Jurkat, Clone E6-1 (cell line): ENCODE measurements at regions not wholly inside any gene's neighbourhood (a gene's known extent, or its start where the extent isn't known, plus 50 kb on each side); places are given as distances from the start of the nearest gene placed in this dataset.

Experiments used
- DNase-seq: peaks from one replicate; pipeline ENCODE4 v3.0.0-alpha.2; 2011; ENCODE audit warnings: low read depth, low spot score
- H3K4me3 ChIP-seq: 2 replicates; pipeline ENCODE4 v1.5.1; 2011; ENCODE audit warnings: mild to moderate bottlenecking, low read length, control low read depth, moderate library complexity

- H3K4me3 ChIP-seq: no peak overlapping the region
- DNase-seq: no peak
These were observed 55.9 kb upstream of the ATL2 start for GRCh38 chr2:38432820-38433606.

GRCh38 chr2:38430597-38431207 lies 53.6 kb upstream of the ATL2 start:
- H3K4me3 ChIP-seq: no peak overlapping the region
- no peak for DNase-seq

DNA sequence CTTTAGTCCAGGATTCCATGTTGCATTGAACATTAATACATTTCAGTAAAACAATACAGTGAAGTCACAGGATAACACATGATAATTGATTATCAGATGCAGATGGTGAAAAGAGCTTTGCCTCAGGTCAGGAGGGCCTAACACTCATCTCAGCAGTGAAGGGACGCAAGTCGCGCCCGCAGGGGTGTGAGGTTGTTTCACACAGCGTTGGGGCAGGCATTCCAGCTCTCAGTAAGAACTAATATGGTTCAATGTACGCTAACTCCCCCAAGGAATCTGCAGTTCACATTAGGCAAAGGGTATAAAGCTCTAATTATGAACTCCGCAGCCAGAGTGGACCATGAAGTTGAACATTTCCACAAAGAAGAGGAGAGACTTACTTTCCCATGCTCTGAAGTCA lies 53.1 kb upstream of the ATL2 start:
- no peak overlapping the region for H3K4me3 ChIP-seq
- no peak for DNase-seq

GRCh38 chr2:38427936-38428335 lies 50.9 kb upstream of the ATL2 start:
- no peak for DNase-seq
- H3K4me3 ChIP-seq: no peak overlapping the region

DNA sequence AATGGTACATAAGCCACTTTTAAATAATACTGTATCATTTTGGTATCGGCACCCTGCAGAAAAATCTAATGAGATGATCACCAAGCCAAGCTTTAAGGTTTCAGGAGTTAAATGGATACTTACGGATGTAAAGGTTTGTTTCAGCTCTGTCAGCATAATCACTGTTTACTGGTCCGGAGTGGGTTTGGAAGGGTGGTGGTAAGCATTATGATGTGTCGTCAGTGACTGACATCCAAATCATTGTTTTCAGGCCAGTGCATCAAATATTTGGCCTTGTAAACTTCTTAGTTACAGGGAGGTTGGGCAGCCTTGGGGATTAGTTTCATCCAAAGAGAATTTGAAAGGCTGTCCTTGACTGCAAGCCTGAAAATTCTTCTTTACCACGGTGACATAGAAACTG lies 50.0 kb upstream of the ATL2 start:
- no peak for DNase-seq
- H3K4me3 ChIP-seq: no peak overlapping the region
